ENCODE measurements at regions not wholly inside any gene's neighbourhood (a gene's known extent, or its start where the extent isn't known, plus 50 kb on each side); places are given as distances from the start of the nearest gene placed in this dataset.
A peak's percentile ranks its signal among the peaks of the same experiment; 100 is the strongest.

DNA sequence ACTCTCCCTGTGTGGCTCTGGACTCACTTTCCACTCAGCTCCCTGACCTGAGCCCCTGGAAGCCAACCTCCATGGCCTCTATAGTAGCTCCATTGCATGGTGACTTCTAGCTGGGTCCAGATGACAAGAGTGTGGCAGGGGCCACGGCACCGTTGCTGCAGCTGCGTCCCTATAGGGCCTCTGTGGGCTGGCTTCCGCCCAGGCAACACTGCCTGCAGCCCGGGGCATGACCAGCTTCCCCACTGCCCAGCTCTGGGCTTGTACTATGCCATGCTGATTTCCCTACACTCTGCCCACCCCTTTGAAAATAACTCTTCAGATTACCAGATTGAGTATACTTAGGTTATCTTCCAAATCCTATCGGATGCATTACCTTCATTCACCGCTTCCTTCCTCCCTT lies 73.8 kb upstream of the NEURL1B start:
- Histone ChIP-seq H3K4me1 (peaks cover 4% of the 10 kb centered on the region), H3K27ac (no peak overlapping the region)
- 94 to 95% methylated on average over 6 to 7 of the region's 7 CpGs for WGBS, 2 donors

DNA sequence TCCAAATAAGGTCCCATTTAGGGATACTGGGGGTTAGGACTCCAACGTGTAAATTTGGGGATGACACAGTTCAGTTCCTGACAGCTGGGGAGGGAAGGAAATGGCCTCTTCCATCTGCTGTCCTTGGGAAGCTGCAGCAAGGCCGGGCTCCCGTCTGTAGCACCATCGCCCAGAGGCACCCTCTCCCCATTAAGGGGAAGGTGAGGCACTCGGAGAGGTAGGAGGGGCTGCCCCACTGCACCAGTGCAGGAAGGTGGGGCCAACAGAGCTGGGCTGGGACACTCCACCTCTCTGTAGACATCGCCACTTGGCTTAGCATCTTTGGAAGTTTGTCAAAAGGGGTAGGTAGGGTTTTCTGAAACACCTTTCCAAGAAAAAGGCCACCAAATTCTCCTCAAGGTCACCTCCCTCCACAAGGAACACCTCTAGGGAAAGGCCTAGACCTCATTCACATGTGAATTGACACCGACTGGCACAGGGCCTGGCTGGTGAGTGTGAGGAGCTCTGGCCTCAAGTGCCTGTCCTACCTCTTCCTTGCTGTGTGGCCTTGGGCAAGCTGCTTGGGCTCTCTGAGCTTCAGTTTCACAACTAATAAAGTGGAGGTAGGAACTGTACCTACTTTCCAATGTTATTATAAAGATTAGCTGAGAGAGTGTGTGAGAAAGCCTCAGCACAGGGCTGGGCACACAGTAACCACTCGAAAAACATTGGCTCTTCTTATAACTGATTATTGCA lies 75.0 kb upstream of the NEURL1B start:
- Histone ChIP-seq H3K36me3 (ENCODE audit: low read depth, missing control alignments) (no peaks in the 10 kb centered on the region), H3K4me1 (peaks cover under 1% of the 10 kb centered on the region), H3K27me3 (no peaks in the 10 kb centered on the region), H3K27ac (no peak overlapping the region), H3K4me3 (no peak overlapping the region), H3K9me3 (no peaks in the 10 kb centered on the region)
- no peak for DNase-seq
- WGBS, 2 donors: 65 to 73% methylated on average over 8 of the region's 8 CpGs
- TF ChIP-seq, protein P1, sequence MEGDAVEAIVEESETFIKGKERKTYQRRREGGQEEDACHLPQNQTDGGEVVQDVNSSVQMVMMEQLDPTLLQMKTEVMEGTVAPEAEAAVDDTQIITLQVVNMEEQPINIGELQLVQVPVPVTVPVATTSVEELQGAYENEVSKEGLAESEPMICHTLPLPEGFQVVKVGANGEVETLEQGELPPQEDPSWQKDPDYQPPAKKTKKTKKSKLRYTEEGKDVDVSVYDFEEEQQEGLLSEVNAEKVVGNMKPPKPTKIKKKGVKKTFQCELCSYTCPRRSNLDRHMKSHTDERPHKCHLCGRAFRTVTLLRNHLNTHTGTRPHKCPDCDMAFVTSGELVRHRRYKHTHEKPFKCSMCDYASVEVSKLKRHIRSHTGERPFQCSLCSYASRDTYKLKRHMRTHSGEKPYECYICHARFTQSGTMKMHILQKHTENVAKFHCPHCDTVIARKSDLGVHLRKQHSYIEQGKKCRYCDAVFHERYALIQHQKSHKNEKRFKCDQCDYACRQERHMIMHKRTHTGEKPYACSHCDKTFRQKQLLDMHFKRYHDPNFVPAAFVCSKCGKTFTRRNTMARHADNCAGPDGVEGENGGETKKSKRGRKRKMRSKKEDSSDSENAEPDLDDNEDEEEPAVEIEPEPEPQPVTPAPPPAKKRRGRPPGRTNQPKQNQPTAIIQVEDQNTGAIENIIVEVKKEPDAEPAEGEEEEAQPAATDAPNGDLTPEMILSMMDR (IDR thresholded peaks at IDR 0.05): no peak
- TF ChIP-seq POLR2A (IDR thresholded peaks at IDR 0.05): no peak
- intact Hi-C loops (cut with DNase I; ENCODE audit: low total_unique reads): no loop called here

More for the DNA sequence above, 73.8 kb upstream of the NEURL1B start:
- no peak overlapping the region for H3K4me3 ChIP-seq
- no peaks in the 10 kb centered on the region for H3K27me3 ChIP-seq
- intact Hi-C loops (cut with DNase I; ENCODE audit: low total_unique reads): no loop called here
- DNase-seq: no peak
- TF ChIP-seq, protein P1 (IDR thresholded peaks at IDR 0.05): no peak
- no peak for TF ChIP-seq POLR2A (IDR thresholded peaks at IDR 0.05)
- no peaks in the 10 kb centered on the region for H3K9me3 ChIP-seq
- no peaks in the 10 kb centered on the region for H3K36me3 ChIP-seq (ENCODE audit: low read depth, missing control alignments)

DNA sequence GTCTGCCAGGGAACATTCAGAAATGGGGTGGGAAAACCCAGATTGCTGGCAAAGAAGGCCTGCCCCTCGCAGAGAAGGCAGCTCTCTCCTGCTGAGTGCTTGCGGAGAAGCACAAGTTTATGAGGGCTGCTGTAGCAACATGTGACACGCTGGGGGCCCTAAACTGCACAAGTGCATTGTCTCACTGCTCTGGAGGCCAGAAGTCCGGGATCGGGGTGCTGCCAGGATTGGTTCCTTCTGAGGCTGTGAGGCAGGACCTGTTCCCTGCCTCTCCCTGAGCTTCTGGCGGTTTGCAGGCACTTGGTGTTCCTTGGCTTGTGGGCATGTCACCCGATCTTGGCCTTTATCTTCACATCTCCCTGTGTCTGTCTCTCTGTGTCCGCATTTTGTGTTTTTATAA lies 75.6 kb upstream of the NEURL1B start:
- TF ChIP-seq, protein P1 (IDR thresholded peaks at IDR 0.05): no peak
- no peak for TF ChIP-seq POLR2A (IDR thresholded peaks at IDR 0.05)
- 65 to 66% methylated on average over 8 of the region's 8 CpGs for WGBS, 2 donors

DNA sequence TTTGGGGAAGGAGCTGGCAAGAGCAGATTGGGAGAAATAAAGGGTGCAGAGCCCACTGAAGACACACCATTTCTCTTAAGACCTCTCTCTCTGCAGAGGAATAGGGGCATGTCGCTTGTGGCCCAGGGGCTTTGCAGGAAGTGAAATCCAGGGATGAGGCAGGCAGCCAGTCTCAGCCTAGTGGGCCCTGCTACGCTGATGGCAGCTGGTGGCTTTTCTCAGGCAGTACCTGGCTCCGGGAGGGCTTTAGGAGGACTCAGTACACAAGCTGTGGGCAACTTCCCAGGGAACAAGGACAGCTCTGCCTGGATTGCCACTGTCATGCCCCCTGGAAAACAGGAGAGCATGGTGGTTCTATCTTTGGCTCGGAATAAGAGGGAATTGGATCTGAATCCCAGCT lies 76.2 kb upstream of the NEURL1B start:
- Histone ChIP-seq H3K9me3 (no peaks in the 10 kb centered on the region), H3K27me3 (no peaks in the 10 kb centered on the region), H3K27ac (peak overlapping the region in 1 of 2 donors; percentile 30), H3K4me1 (no peaks in the 10 kb centered on the region), H3K36me3 (ENCODE audit: low read depth, missing control alignments) (no peaks in the 10 kb centered on the region), H3K4me3 (no peak overlapping the region)
- no peak for TF ChIP-seq POLR2A (IDR thresholded peaks at IDR 0.05)
- TF ChIP-seq, protein P1 (IDR thresholded peaks at IDR 0.05): no peak
- WGBS, 2 donors: 95 to 100% methylated on average over 2 to 4 of the region's 4 CpGs
- intact Hi-C loops (cut with DNase I; ENCODE audit: low total_unique reads): no loop called here
- DNase-seq: no peak

More for the DNA sequence above, 75.6 kb upstream of the NEURL1B start:
- no peak overlapping the region for H3K4me3 ChIP-seq
- H3K36me3 ChIP-seq (ENCODE audit: low read depth, missing control alignments): no peaks in the 10 kb centered on the region
- H3K27me3 ChIP-seq: no peaks in the 10 kb centered on the region
- intact Hi-C loops (cut with DNase I; ENCODE audit: low total_unique reads): no loop called here
- no peaks in the 10 kb centered on the region for H3K4me1 ChIP-seq
- H3K9me3 ChIP-seq: no peaks in the 10 kb centered on the region
- H3K27ac ChIP-seq: peak overlapping the region in 1 of 2 donors; percentile 30
- DNase-seq: peak; percentile 38

DNA sequence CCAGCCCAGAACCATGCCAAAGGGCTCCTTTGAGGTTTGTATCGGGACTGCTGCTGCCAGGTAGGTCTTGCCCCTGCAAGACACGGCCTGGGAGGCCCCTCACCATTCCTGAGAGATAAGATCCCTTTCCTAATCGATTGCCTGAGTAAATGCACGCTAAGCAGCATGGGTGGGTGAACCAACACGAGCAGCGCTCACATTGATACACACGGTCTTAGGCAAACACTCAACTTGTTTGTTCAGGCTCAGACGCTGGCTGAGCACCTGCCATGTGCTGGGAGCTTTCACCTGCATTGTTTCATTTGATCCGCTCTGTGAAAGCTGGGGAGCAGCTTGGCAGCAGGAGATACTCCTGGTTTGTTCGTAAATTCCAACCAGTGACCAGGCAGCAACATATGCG lies 76.9 kb upstream of the NEURL1B start:
- Histone ChIP-seq H3K4me1 (no peaks in the 10 kb centered on the region), H3K4me3 (no peak overlapping the region), H3K9me3 (no peaks in the 10 kb centered on the region), H3K36me3 (ENCODE audit: low read depth, missing control alignments) (no peaks in the 10 kb centered on the region), H3K27ac (no peak overlapping the region), H3K27me3 (no peaks in the 10 kb centered on the region)
- intact Hi-C loops (cut with DNase I; ENCODE audit: low total_unique reads): no loop called here
- WGBS, 2 donors: 77 to 90% methylated on average over 11 of the region's 11 CpGs
- no peak for DNase-seq
- TF ChIP-seq POLR2A (IDR thresholded peaks at IDR 0.05): no peak
- TF ChIP-seq, protein P1 (IDR thresholded peaks at IDR 0.05): no peak
